GDM1 (cell line): ENCODE measurements at regions not wholly inside any gene's neighbourhood (a gene's known extent, or its start where the extent isn't known, plus 50 kb on each side); places are given as distances from the start of the nearest gene placed in this dataset.
A peak's percentile ranks its signal among the peaks of the same experiment; 100 is the strongest.
"Not testable (repeated sequence)": the region's sequence is repeated elsewhere in the genome, so short reads cannot be mapped to it uniquely, and the experiment has no call there.

Experiments used
- DNase-seq: peaks from one replicate; lab custom pipeline; 2025; lab: John Stamatoyannopoulos, UW

DNA sequence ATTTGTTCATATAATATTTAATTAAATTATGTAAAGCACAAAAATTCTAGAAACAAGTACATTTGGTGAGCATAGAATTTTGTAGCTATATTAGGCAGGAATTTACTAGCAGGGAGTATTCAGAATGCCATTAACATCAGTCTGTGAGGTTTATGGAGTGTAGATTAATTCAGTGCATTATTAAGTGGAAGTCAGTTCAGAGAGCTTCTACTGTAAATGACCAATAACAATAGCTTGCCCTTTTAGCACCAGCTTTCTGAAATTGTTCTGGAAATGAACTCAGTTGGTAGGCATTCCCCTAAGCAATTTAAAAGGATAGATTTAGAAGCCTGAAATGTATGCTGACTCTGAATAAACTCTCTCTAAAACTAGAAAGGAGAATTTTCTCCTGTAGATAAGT, 208.2 kb upstream of the CNTNAP5 start:
- DNase-seq = no peak

DNA sequence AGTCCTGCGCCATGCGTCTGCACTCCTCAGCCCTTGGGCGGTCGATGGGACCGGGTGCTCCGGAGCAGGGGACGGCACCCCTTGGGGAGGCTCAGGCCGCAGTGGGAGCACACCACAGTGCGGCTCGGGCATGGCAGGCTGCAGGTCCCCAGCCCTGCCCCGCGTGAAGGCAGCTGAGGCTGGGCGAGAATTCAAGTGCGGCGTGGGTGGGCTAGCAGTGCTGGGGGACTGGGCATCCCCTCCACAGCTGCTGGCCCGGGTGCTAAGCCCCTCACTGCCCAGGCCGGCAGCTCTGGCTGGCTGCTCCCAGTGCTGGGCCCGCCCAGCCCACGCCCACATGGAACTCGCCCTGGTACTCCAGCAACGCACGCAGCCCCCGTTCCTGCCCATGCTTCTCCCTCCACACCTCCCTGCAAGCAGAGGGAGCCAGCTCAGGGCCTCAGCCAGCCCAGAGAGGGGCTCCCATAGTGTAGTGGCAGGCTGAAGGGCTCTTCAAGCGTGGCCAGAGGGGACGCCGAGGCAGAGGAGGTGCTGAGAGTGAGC, 198.3 kb upstream of the CNTNAP5 start:
- no peak for DNase-seq

DNA sequence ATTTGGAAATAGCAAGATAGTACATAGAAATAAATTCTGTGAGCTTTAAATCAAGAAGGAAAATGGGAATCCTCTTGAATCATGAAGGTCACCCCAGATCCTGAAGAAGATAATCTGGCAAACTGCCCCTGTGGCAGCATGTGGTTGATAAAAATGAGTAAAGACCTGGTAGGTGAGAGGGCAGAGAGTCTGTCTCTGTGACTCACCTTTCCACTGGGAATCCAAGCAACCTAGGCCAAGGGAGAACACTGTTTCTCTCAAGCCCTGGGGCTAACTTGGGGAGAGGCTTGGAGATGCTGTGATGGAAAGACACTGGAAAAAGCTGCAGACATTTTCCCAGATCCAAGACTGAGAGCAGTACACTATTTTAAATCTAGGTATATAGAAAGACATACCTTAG, 185.8 kb upstream of the CNTNAP5 start:
- DNase-seq = no peak

DNA sequence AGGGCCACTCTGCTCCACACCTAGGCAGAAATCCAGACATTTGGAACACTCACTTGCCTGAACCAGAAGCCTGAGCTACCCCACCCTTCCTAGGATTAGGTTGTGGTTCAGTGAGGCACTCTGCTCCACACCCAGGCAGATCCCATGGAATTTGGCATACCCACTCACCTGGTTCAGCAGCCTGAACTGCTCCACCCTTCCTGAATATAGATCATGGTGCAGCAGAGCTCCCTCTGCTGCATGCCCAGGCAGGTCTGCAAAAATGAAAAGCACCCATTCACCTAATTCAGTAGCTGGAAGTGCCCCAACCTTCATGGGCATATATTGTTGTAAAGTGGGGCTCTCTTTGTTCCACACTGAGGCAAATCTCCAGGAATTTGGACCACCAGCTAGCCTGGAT, 185.1 kb upstream of the CNTNAP5 start:
- no peak for DNase-seq

DNA sequence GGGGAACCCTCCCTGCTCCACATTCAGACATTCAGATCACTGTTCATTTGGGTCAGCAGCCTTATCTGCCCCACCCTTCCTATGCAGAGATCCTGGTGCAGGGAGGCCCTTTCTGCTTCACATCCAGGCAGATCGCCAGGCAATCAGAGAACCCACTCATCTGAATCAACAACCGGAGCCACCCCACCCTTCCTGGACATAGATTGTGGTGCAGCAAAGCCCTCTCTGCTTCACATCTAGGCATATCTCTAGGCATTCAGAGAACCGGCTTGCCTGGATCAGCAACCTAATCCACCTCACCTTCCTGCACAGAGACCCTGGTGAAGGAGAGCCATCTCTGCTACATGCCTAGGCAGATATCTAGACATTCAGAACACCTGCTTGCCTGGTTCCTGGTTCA, 184.5 kb upstream of the CNTNAP5 start:
- DNase-seq = no peak

DNA sequence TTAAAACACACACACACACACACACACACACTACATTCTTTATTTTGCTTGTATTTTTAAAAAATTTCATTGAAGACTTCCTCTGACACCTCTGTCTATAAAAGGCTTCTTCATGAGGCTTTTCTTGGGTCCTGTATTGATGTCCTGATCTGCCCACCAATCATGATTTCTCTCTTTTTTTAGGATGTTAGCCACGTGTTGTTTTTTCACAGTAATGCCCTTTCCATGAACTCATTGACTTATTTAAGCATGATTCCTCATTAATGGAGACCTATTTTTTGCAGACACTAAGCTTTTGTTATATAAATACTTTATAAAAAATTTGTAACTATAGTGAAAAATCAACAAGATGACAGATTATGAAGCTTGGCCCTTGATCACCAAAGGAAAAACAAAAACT, 173.8 kb upstream of the CNTNAP5 start:
- DNase-seq = no peak

DNA sequence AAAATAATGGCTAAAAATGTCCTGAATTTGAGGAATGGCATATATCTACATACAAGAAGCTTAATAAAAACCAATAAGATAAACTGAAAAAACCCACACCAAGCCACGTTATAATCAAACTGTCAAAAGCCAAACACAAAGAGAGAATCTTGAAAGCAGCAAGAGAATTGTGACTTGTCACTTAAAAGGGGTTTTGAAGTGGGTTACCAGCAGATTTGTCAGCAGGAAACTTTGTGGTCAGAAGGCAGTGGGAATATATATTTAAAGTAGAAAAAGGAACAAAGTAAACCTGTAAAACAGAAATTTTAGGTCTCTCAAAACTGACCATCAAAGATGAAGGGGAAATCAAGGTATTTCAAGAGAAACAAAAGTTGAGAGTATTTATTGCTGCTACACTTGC, 171.9 kb upstream of the CNTNAP5 start:
- DNase-seq = peak; percentile 26

DNA sequence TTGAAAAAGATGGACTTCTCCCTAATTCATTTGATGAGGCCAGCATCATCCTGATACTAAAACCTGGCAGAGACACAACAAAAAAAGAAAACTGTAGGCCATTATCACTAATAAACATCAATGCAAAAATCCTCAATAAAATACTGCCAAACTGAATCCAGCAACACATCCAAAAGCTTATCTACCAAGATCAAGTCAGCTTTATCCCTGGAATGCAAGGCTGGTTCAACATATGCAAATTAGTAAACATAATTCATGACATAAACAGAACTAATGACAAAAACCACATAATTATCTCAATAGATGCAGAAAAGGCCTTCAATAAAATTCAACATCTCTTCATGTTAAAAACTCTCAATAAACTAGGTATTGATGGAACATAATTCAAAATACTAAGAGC, 166.1 kb upstream of the CNTNAP5 start:
- not testable (repeated sequence) for DNase-seq

DNA sequence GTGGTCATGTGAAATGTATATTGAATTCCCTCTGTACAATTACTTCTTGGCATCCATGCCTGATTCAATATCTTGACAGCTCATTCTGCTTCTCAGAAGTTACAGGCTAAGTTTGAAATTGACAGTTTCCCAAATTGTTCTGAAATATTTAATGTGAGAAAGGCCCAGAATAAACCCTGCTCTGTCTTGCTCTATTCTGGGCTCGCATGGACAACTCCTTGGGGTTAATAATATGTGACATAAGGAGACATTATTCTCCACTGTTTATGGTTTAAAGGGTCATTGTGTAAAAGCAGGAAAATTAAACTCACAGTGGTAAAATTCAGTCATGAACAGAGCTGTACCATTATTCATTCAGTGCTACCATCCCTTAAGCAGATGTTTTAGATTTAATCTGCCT, 160.7 kb upstream of the CNTNAP5 start:
- DNase-seq = no peak

DNA sequence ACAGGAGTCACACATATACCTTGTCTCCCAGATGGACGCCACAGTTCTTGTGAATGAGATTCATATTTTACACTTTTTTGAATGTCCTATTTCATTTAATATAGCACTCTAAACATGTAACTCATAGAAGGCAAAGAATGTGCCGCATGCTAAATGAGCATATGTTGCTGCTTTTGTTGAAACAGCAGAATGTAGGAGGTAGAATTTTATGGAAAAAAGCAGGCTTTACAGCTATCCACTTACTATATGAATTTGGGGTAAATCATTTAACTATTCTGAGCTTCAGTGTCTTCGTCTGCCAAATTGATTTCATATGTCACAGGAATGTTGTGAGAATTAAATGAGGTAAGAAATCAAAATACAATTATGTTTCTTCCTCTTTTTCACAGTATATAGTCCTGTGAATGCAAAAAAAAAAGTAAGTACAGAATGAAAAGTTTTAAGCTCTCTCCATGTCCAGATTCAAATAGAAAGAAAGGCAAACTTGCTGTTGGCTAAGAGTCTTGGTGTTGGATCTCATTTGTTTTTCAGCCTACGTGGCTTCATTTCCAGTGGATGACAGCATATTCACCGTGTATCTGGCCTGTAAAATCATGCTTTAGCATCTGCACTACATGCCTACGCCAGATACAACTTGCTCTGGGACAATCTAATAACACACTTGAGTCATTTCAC, 154.7 kb upstream of the CNTNAP5 start:
- no peak for DNase-seq

DNA sequence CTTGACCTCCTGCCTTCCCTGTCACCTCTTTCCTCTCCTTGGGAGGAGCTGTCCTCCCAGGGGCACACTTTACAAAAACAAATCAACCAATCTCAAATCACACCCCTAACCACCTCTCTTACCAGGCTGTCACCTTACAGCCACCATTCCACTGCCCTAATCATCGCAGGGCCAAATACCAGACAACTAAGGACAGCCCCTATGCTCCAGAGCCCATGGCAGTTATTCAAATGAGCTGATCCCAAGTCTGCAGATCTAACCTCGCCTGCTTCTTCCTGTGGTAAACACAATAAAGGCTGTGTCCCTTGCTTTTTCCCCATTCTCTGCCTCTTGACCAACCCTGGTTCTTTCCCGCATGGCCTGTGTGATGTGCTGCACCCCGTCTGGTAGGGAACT, 154.2 kb upstream of the CNTNAP5 start:
- no peak for DNase-seq

DNA sequence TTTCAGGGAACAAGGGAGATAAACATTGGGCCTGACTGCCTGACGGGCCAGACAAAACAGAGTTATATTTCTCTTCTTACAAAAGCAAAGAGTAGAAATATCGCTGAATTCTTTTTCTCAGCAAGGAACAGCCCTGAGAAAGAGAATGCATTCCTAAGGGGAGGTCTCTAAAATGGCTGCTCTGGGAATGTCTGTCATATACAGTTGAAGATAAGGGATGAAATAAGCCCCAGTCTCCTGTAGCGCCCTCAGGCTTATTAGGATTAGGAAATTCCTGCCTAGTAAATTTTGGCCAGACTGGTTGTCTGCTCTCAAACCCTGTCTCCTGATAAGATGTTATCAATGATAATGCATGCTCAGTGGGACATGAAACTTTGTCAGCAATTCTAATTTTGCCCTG, 134.9 kb upstream of the CNTNAP5 start:
- DNase-seq = no peak

DNA sequence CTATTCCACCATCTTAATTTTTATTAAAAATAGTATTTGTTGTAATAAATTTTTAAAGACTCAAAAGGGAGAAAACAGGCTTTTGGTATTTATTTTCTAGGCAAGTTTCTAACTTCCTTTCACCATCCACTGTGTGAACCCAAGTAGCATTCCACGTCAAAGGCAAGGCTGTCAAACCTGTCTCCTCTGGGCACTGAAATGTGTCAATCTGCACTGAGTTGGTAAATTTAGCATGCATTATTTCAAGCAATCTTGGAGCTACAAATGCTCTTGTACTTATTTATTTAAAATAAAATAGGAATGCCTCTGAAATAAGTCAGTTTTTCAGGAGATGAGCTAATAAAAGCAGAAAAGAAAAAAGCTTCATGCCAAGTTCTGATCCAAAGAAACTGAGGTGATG, 130.9 kb upstream of the CNTNAP5 start:
- no peak for DNase-seq

DNA sequence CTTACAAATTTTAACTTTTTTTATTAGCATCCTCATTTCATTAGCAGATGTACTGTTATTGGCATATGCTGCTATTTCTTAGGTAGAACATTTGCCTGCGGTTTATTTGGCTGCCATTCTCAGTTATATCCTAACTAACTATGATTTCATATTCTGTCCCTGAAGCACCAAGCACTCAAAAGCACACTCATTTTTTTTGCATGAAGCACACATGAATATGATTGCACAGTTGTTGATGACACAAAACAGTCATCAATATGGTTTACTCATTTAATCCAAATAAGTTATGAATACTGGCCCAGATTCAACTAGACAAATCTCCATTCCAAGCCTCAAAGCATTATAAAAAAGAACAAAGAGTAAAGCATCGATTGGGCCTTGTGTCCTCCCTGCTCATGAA, 129.4 kb upstream of the CNTNAP5 start:
- DNase-seq = no peak

DNA sequence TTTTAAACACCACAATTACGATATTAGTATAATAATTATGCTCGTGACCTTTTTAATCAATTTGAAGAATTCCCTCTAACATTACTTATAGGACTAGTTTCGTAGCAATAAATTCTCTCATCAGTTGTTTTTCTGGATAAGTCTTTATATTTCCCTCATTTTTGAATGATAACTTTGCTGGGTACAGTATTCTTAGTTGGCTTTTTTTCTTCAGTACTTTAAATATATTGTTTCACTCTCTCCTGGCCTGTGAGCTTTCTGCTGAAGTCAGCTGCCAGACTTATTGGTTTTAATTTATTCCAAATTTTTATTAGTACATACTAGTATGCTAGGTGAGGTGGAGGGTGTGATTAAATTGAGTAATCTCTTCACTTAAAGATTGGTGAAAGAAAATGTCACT, 123.8 kb upstream of the CNTNAP5 start:
- no peak for DNase-seq

DNA sequence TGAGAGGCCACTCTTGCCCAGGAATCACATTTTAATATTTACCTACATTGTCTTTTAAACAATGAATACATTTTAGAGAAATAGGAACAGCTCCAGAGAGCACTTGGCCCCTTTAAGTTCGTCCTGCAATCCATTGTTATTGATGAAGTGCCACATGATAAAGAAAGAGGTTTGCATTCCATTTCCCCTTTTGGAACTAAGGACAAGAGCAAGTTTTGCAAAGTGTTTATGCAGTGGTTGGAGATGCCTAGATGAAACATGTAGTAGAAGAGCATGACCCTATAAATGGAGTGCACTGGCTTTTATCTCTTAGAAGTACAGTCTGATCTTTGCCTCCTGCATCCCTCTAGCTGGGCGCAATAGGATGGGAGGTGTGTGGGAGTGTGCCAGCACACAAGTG, 118.7 kb upstream of the CNTNAP5 start:
- no peak for DNase-seq

DNA sequence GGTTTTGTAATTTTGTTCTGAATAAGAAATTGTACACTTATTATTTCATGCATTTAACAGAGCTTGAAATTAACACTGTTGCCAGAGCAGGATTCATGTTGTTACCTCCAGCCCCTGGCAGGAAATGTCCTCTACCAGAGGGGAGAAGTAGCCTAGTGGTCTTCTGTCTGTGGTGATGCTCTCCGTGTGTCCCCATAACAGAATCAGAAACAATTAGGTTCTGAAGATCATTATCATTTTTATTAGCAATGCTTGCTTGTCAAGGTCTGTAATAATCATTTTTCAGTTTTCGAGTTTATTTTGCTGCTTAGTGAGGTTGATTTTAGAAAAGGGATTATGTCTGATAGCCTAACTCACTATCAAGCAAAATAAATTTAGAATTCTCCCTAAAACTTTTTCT, 116.6 kb upstream of the CNTNAP5 start:
- DNase-seq = no peak

DNA sequence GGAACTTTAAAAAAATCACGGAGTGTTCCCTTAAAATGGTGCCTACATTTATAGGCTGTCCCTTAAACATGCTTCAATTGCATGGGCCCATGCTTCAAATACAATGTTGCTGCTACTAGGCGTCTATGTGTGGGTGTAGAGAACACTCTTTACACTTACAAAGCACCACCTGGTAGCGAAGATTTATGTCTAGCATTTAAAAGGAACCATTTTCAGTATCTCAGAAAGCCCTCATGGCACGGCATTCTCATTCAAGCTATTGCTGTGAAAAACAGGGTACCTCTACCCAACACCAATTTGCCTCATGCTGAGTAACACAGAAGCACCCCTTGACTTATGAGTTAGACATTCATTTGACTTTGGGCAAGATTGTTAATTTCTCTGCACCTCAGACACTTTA, 112.9 kb upstream of the CNTNAP5 start:
- DNase-seq = no peak

DNA sequence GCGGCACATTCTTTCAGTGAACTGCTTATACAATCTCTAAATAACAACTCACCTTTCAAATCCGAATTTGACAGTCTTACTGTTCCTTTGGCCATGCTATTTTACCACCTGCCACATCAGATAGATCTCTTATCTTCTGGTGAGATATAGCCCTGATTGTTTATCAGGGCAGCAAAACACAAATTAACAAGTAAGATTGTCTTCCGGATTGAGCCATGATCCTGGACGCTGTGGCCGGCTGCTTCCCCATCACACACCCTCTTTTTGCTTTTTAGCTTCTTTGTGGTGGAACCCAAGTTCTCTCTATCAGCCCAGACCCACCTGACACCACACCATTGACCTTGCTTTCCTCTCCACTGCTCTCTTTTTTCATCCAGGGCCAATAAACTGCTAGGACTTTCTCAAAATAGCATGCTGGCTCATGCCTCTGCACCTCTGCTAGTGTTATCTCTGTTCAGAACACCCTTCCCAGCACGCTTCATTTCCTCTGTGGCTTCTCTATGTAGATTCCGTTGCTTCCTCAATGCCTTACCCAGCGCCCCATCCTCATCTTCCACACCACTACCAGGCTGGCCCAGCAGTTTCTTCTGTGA, 111.8 kb upstream of the CNTNAP5 start:
- DNase-seq = peak; percentile 88

DNA sequence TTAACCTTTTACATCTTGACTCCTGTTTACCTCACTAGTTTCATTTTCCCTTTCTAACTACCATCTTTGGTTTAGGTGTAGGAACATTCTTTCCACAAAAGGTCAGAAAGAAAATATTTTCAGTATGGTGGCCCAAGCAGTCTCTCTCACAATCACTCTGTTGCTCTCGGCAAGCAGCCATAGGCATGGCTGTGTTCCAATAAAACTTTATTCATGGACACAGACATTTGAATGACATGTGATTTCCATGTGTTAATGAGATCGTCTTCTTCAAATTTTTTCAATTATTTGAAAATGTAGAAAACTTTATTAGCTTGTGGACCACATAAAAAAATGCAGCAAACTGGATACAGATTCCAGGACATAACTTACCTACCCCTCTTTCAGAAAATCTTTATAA, 109.7 kb upstream of the CNTNAP5 start:
- no peak for DNase-seq

DNA sequence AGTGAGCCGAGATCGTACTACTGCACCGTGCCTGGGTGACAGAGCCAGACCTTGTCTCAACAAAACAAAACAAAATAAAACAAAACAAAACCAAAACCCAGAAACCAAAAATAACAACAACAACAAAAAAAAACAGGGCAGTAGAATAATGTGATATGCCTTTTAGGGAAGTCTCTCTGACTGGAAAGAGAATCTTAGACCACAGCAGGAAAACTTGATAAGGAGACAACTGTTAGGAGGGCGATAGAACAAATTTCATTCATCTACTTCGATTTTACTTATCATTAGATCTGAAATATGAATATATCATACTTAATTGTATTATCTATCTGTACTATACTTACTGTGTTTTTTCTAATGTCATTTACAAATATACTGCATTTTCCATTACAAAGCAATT, 109.0 kb upstream of the CNTNAP5 start:
- DNase-seq = no peak

DNA sequence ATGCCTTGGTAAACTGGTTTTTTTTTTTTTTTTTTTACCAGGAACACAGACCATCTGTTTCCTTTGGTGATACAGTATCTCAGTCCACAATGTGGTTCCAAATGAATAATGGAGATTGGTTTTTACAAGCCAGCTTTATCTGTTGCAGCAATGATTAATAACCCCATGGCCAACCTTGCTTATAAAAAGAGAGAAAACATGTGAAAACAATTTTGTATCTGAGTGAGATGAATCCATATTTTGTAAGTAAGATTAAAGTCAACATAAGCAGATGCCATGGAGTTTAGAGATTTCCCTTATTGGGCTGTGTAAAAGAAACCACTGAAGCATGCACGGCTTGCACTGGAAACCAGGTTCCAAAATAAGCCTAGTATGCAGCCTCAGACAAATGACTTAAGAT, 108.6 kb upstream of the CNTNAP5 start:
- DNase-seq = peak; percentile 67

DNA sequence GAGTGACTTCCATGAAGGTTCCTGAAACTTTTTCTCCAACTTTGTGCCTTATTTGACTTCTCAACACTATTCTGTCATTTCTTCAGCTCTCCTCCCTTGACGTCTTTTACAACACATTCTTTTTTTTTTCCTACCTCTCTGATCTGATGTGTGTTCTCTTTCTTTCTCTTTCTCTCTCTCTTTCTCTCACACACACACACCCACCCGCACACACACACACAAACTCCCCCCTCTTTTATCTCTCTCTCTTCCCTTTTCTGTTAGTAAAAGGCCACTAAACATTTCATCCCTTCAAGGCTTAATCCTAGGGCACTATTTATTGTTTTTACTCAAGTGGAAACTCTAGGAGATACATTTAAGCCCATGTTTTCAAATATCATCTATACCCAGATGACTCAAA, 107.8 kb upstream of the CNTNAP5 start:
- DNase-seq = no peak

DNA sequence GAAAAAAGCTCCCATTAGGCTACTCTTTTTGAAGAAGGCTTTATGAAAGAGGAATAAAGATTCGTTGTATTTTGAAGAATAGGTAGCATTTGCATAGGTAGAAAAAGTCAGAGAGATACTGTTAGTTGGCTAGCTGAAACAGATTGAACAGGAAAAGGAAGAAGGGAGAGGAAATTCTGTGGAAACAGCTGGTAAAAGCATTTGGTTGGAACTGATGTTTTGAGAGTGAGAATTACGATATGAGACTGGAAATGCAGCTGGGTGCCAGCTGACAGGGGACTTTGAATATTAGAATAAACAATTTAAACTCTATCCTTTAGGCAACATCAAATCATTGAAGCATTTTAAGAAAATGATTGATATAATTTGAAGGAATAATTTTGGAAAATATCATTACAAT, 96.7 kb upstream of the CNTNAP5 start:
- no peak for DNase-seq
